K562 (cell line): ENCODE measurements at regions not wholly inside any gene's neighbourhood (a gene's known extent, or its start where the extent isn't known, plus 50 kb on each side); places are given as distances from the start of the nearest gene placed in this dataset.

Experiments used
- ATAC-seq: fragments of 200-7000 bp; cut with Tn5 transposase; 3 replicates; pipeline ENCODE4 v1.9.1; 2020; ENCODE audit warnings: moderate library complexity
- BruUV-seq: library from RNA; stranded (reverse); fragments of 400-500 nt; replicated peaks from 2 replicates; lab custom pipeline; 2021; lab: Mats Ljungman, UMichigan
- CTCF ChIA-PET: fragments of 300-600 bp; formaldehyde crosslinking; extraction: SDS; loops from one replicate; lab custom pipeline; 2021; ENCODE audit warnings: low intra/inter-chr PET ratio; lab: Yijun Ruan, JAX
- POLR2A ChIA-PET: fragments of 300-600, 350-650 bp; sonication (Branson Sonifier 250); formaldehyde crosslinking; extraction: SDS; loops from one replicate; lab custom pipeline; 2021; ENCODE audit warnings: antibody characterized with exemption, inconsistent platforms; lab: Yijun Ruan, JAX
- DNase-seq, 4 experiments: peaks; one replicate each; pipeline versions ENCODE4 v3.0.0 to v3.0.0-alpha.2; 2011 to 2018; ENCODE audit warnings: low spot score in 3 of 4, mixed read lengths in 3 of 4; ENCODE audit errors: extremely low read depth in 1 of 4
- FAIRE-seq: peaks from 2 replicates; lab custom pipeline; 2011; peaks lifted over from hg19 to GRCh38; lab: Jason Lieb, UNC
- H2AFZ ChIP-seq: 2 replicates; pipeline ENCODE4 v1.6.0; 2011; ENCODE audit warnings: low read depth, low read length, control low read depth, inconsistent platforms
- H3K27ac ChIP-seq: fragments of 200-600 bp; 3 replicates; pipeline ENCODE4 v1.8.0; 2011; ENCODE audit warnings: low read depth, mild to moderate bottlenecking, control low read depth, inconsistent platforms, low read length, moderate library complexity, mixed read lengths; ENCODE audit errors: extremely low read depth
- H3K27me3 ChIP-seq, 2 experiments: fragments of 300-600 bp in 1 of 2; 2 replicates in 1 of 2; 3 replicates in 1 of 2; pipeline versions ENCODE4 v1.6.0 to v1.8.0; 2011; ENCODE audit warnings: inconsistent platforms in 2 of 2, low read length in 2 of 2, mild to moderate bottlenecking in 1 of 2, mixed read lengths in 1 of 2, moderate library complexity in 1 of 2; ENCODE audit not compliant: control insufficient read depth in 2 of 2, insufficient read depth in 2 of 2
- H3K36me3 ChIP-seq: fragments of 300-600 bp; 3 replicates; pipeline ENCODE4 v1.8.0; 2011; ENCODE audit warnings: mild to moderate bottlenecking, low read length, inconsistent platforms; ENCODE audit not compliant: control insufficient read depth, insufficient read depth
- H3K4me1 ChIP-seq, 2 experiments: fragments of 200-600 bp in 1 of 2; replicated peaks in 1 of 2; 2 replicates in 1 of 2; 3 replicates in 1 of 2; pipeline versions ENCODE4 v1.5.1 to v1.8.0; 2011; ENCODE audit warnings: inconsistent platforms in 2 of 2, low read length in 2 of 2, mild to moderate bottlenecking in 1 of 2, mixed read lengths in 1 of 2, moderate library complexity in 1 of 2; ENCODE audit not compliant: control insufficient read depth in 2 of 2, insufficient read depth in 2 of 2
- H3K4me2 ChIP-seq: 2 replicates; pipeline ENCODE4 v1.6.1; 2011; ENCODE audit warnings: low read length, control low read depth, inconsistent platforms, mixed read lengths; ENCODE audit not compliant: insufficient read depth
- H3K4me3 ChIP-seq: fragments of 200-600 bp; sonication (generic), shearing (Covaris generic); 2 replicates; pipeline ENCODE4 v1.5.1; 2016; ENCODE audit warnings: control low read depth, inconsistent platforms
- H3K79me2 ChIP-seq: fragments of 200-600 bp; 3 replicates; pipeline ENCODE4 v1.8.0; 2011; ENCODE audit warnings: low read length, inconsistent platforms; ENCODE audit not compliant: control insufficient read depth, insufficient read depth
- H3K9ac ChIP-seq, 2 experiments: 2 replicates each; pipeline versions ENCODE4 v1.6.0 to v1.6.1; 2011; ENCODE audit warnings: low read depth in 2 of 2, low read length in 2 of 2, control low read depth in 1 of 2, inconsistent platforms in 1 of 2, mild to moderate bottlenecking in 1 of 2, mixed read lengths in 1 of 2; ENCODE audit not compliant: insufficient read depth in 1 of 2
- H3K9me1 ChIP-seq: one replicate; pipeline ENCODE4 v1.6.0; 2011; ENCODE audit warnings: inconsistent platforms, mild to moderate bottlenecking, low read length, moderate library complexity; ENCODE audit not compliant: control insufficient read depth, insufficient read depth
- H3K9me3 ChIP-seq: replicated peaks from 2 replicates; pipeline ENCODE4 v1.5.1; 2011; ENCODE audit warnings: low read depth, low read length, inconsistent platforms; ENCODE audit not compliant: control insufficient read depth, insufficient read depth
- H4K20me1 ChIP-seq: replicated peaks from 2 replicates; pipeline ENCODE4 v1.6.1; 2011; ENCODE audit warnings: low read length, inconsistent platforms, mixed read lengths; ENCODE audit not compliant: control insufficient read depth, insufficient read depth
- GATA2 ChIP-seq: sonication (generic); formaldehyde crosslinking; IDR thresholded peaks from 2 replicates; pipeline ENCODE4 v1.4.0; 2020; ENCODE audit warnings: mild to moderate bottlenecking, missing genetic modification reagents
- MAFF ChIP-seq: IDR thresholded peaks from 2 replicates; pipeline ENCODE4 v1.6.1; 2012; ENCODE audit warnings: low read length, improper control_type of control experiment
- MEF2D ChIP-seq: conservative IDR thresholded peaks from 2 replicates; pipeline ENCODE4 v1.6.1; 2016; ENCODE audit warnings: low read depth, missing genetic modification characterization, missing compliant biosample characterization
- MITF ChIP-seq: IDR thresholded peaks from 2 replicates; pipeline ENCODE4 v1.6.1; 2014; ENCODE audit warnings: antibody characterized with exemption
- RAD51 ChIP-seq: fragments of 450-650 bp; IDR thresholded peaks from 2 replicates; pipeline ENCODE4 v1.7.1; 2016; ENCODE audit warnings: low read depth, mild to moderate bottlenecking, borderline replicate concordance
- TARDBP ChIP-seq: fragments of 450-650 bp; IDR thresholded peaks from 2 replicates; pipeline ENCODE4 v1.6.1; 2016
- TOE1 ChIP-seq, 2 experiments: fragments of 450-650 bp in 1 of 2; sonication (generic) in 1 of 2; formaldehyde crosslinking in 1 of 2; IDR thresholded peaks; 2 replicates each; pipeline versions ENCODE4 v1.7.1 to v1.8.0; 2016 to 2022; ENCODE audit warnings: borderline replicate concordance in 2 of 2, mild to moderate bottlenecking in 2 of 2, antibody characterized with exemption in 1 of 2, inconsistent platforms in 1 of 2, low read depth in 1 of 2, missing genetic modification reagents in 1 of 2, moderate library complexity in 1 of 2
- TRIM28 ChIP-seq: fragments of 450-650 bp; IDR thresholded peaks from 2 replicates; pipeline ENCODE4 v1.6.1; 2017
- WHSC1 ChIP-seq: IDR thresholded peaks from one replicate; pipeline ENCODE4 v1.6.1; 2012; ENCODE audit warnings: low read length, control low read depth, inconsistent platforms
- ZBTB9 ChIP-seq: fragments of 450-650 bp; formaldehyde crosslinking; IDR thresholded peaks from 2 replicates; pipeline ENCODE4 v1.4.0; 2020; ENCODE audit warnings: mild to moderate bottlenecking, moderate library complexity
- ZKSCAN1 ChIP-seq: fragments of 150-350 bp; IDR thresholded peaks from 2 replicates; pipeline ENCODE4 v1.6.1; 2016; ENCODE audit warnings: low read depth, low read length
- ZNF239 ChIP-seq: fragments of 250-450 bp; sonication (Bioruptor Pico); IDR thresholded peaks from 2 replicates; pipeline ENCODE4 v1.4.0; 2020; ENCODE audit warnings: mild to moderate bottlenecking
- ZNF586 ChIP-seq: fragments of 450-650 bp; formaldehyde crosslinking; conservative IDR thresholded peaks from 2 replicates; pipeline ENCODE4 v1.4.0; 2020; ENCODE audit warnings: mild to moderate bottlenecking, moderate library complexity
- WGBS: fragments of 100-300 bp; shearing (Covaris generic); methylation state at CpG from one replicate; pipeline ENCODE4 v1.1.6; 2016; ENCODE audit warnings: low coverage, mixed read lengths; ENCODE audit not compliant: insufficient coverage; ENCODE audit errors: missing lambda C conversion rate; 5-methylcytosine and 5-hydroxymethylcytosine counted together
- in situ Hi-C: fragments of 300-500 bp; cut with MboI; formaldehyde crosslinking; loops from 4 replicates; pipeline ENCODE4 v1.15.0; 2018; ENCODE audit warnings: inconsistent platforms, mixed read lengths
- intact Hi-C: fragments of 100-400 bp; cut with micrococcal nuclease; formaldehyde crosslinking; loops from 2 replicates; pipeline ENCODE4 v1.14.2; 2022

- in situ Hi-C loops (loop anchor here (5.0 kb wide), 1 partner anchor 238 kb away; no protein-coding TSS in a partner anchor), intact Hi-C loops (no loop called here)
- Histone ChIP-seq H3K9me3 (no peaks in the 10 kb centered on the region), H3K9me1 (no peaks in the 10 kb centered on the region), H3K79me2 (no peaks in the 10 kb centered on the region), H3K27ac (no peak overlapping the region), H3K4me3 (no peak overlapping the region), H4K20me1 (no peaks in the 10 kb centered on the region), H3K36me3 (no peaks in the 10 kb centered on the region), H2AFZ (no peak overlapping the region), H3K9ac (no peak overlapping the region), H3K27me3 (peaks cover 0 to 31% of the 10 kb centered on the region in 2 experiments; a peak in 3 of 5 replicates), H3K4me1 (no peaks in the 10 kb centered on the region; a peak in 2 of 5 replicates), H3K4me2 (no peak overlapping the region)
- ChIA-PET POLR2A (interaction anchor here (0.6 kb wide), 1 partner anchor 22 kb away, joined by 3 read pairs; no protein-coding TSS in a partner anchor), CTCF (no interaction called here)
- TF ChIP-seq ZNF239 (CRISPR knock-in tag): no peak
- no peak for TF ChIP-seq TOE1 (IDR thresholded peaks at IDR 0.05; ENCODE audit: borderline replicate concordance)
- TF ChIP-seq TOE1 (CRISPR knock-in tag; IDR thresholded peaks at IDR 0.05; ENCODE audit: borderline replicate concordance, low read depth): no peak
- no peak for TF ChIP-seq TRIM28
- no peak for TF ChIP-seq ZNF586 (CRISPR knock-in tag)
- TF ChIP-seq MAFF: no peak
- no peak for TF ChIP-seq ZKSCAN1
- TF ChIP-seq RAD51: no peak
- TF ChIP-seq GATA2: no peak
- no peak for TF ChIP-seq WHSC1
- no peak for TF ChIP-seq TARDBP
- no peak for TF ChIP-seq ZBTB9 (CRISPR knock-in tag)
- no peak for TF ChIP-seq MITF
- no peak for TF ChIP-seq MEF2D
- ATAC-seq (no peak), DNase-seq (no peak), FAIRE-seq (no peak)
- BruUV-seq: no TSS peak
- WGBS: 5% methylated on average over 6 of the region's 9 CpGs
Observed at GRCh38 chr10:118805146-118805545, 50.4 kb upstream of the CACUL1 start.
